Choroid plexus epithelial cell (primary cell): ENCODE measurements at regions not wholly inside any gene's neighbourhood (a gene's known extent, or its start where the extent isn't known, plus 50 kb on each side); places are given as distances from the start of the nearest gene placed in this dataset.

Source experiments
- DNase-seq: peaks from one replicate; pipeline ENCODE4 v3.0.0-alpha.2; 2010; ENCODE audit warnings: low read depth
- H3K4me3 ChIP-seq: 2 replicates; pipeline ENCODE4 v1.5.1; 2011; ENCODE audit warnings: low read depth, mild to moderate bottlenecking, control low read depth, low read length, moderate library complexity
- TF ChIP-seq, protein P1 (sequence below): conservative IDR thresholded peaks from 2 replicates; pipeline ENCODE4 v1.5.1; 2011; ENCODE audit warnings: low read depth, mild to moderate bottlenecking, control low read depth, inconsistent platforms, low read length, moderate library complexity

DNA sequence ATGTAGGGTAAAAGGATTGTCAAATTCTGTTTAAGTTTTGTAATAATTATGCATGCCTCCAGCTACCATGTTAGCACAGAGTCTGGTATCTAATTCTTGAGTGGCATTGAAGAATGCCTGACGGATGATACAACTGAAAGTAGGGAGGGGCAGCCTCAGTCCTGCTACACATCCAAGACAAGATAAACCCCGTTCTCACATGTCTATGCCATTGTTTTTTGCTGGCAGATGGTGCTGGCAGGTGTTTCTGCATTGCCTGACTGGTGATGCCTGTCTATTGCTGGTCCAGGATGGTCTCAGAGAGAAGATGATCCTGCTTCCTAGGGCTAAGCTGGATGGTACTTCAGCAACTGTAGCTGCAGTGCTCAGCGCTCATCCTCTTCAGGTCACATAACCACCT, 245.8 kb upstream of the NAV3 start:
- DNase-seq: no peak
- TF ChIP-seq, protein P1, sequence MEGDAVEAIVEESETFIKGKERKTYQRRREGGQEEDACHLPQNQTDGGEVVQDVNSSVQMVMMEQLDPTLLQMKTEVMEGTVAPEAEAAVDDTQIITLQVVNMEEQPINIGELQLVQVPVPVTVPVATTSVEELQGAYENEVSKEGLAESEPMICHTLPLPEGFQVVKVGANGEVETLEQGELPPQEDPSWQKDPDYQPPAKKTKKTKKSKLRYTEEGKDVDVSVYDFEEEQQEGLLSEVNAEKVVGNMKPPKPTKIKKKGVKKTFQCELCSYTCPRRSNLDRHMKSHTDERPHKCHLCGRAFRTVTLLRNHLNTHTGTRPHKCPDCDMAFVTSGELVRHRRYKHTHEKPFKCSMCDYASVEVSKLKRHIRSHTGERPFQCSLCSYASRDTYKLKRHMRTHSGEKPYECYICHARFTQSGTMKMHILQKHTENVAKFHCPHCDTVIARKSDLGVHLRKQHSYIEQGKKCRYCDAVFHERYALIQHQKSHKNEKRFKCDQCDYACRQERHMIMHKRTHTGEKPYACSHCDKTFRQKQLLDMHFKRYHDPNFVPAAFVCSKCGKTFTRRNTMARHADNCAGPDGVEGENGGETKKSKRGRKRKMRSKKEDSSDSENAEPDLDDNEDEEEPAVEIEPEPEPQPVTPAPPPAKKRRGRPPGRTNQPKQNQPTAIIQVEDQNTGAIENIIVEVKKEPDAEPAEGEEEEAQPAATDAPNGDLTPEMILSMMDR: no peak
- H3K4me3 ChIP-seq: no peak overlapping the region

DNA sequence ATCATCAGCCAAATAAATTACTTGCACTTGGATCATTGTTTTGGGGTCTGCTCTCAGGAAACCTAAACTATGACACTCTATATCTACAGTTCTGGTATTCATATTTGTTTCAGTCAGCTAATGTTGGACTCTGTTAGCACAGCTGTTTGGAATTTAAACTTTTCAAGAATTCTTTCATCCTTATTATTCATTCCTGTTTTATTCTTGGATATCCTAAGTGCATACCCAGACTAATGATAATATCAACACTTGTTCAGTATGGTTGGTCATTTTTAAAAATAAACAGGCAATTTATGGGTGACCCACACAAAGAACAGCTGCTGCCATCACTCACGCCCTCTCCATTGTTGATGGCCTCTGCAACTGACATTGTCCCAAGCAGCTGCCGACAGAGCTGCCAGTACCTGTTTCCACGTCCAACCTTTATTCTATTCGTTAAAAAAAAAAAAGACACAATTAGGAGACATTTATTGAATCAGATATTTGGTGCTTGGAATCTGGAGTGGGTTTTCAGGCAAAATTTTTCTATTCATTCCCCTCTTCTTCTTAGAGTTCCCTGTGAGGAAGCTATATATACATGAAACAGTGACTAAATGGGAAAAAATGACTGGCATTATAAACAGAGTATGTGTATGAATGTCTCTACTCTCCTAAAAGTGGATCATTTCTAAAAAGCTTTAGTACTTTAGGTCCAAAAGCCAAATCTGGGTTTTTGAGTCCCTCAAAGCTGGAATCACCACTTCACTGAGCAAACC, 252.1 kb upstream of the NAV3 start:
- TF ChIP-seq, protein P1: no peak
- DNase-seq: peak; percentile 1
- no peak overlapping the region for H3K4me3 ChIP-seq

DNA sequence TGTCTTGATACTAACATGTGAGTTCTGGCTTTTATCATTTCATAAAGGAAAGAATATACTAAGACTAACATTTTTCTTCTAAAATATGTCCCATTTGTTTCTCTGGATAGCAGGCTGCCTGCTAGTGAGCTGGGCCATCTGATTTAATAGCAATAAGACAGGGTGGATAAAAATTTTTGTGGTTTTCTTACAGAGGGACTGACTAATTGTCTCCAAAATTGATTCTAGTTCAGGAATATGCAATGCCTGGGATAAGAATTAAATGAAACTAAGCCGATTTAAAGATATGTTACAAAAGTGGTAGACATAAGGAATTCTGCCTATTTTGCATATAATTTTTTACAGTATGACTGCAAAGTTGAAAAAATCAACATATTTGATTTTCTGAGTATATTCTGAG, 252.9 kb upstream of the NAV3 start:
- peak; percentile 1 for DNase-seq
- TF ChIP-seq, protein P1: no peak
- no peak overlapping the region for H3K4me3 ChIP-seq

DNA sequence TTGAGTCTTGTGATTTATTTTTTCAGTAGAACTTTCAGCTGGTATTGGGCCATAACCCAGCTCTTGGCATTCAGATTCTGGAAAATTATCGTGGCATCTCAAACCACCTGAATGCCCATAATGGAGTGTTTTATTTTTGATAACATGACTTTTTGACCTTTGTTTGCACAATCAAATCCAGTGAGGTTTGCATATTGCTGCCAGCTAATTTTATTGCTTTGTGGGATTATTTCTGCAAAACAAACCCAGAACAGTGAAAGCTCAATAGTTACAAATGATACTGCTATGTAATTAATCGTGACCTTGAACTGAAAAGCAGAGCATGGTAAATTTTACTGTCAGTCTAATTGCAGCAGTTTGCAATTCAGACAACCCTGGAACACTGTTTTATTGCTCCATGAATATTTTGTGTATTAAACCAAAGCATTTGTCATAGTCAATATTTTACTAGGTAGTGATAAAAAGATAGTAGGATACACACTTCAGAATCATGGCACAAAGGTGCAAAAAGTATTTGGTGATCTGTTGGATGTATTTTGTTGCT, 255.2 kb upstream of the NAV3 start:
- H3K4me3 ChIP-seq: no peak overlapping the region
- TF ChIP-seq, protein P1: no peak
- DNase-seq: no peak

DNA sequence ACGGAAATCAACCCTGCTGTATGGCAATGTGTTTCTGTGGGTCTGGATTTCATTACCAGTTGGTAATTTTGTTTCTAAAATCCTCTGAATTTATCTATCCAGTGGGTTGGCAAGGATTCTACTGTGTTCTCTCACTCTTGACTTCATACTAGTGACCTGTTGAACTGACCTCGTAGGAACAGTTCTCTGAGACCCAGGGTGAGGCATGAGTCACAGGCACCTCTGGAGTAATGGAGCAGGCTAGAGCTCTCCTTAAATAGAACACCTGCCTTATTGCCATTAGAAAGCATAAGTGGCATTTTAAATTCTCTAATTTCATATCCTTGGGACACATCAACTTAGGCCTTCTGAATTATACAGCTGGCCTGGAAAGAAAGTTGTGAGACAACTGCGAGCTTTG, 258.3 kb upstream of the NAV3 start:
- TF ChIP-seq, protein P1: no peak
- no peak for DNase-seq
- no peak overlapping the region for H3K4me3 ChIP-seq

DNA sequence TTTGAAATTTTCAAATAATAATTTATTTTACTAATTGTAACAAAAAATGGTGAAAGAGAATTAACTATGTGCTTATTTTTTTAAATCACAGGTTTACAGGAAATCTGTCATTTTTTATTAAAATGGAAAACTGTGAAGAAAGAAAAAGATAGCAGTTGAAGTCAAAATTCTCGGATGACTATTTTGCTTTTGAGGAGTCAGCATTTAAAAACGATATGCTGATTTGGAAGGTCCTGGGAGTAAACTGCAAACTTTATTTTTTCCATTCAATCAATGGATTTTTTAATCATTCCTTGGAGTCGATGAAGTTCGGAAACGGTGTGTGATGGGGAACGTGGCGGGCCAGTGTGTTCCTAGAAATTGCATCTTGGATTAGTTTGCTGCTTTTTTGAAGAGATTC, 258.9 kb upstream of the NAV3 start:
- TF ChIP-seq, protein P1: no peak
- no peak overlapping the region for H3K4me3 ChIP-seq
- no peak for DNase-seq

DNA sequence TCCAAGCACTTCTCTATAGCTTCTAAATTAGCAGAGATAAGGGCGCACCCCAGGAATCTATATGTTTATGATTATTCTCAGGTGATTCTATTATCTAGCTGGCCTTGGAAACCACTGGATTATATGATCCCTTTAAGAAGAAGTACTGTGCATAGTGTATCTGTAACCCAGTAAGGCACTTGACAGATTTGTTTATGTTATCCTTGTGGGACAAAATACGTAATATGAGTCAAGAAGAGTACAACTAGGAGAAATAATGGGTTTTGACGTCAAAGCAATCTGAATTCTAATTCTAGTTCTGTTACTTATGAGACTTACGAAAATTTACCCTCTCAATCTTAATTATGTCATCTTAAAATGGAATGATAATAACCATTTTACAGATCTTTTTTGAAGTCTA, 259.6 kb upstream of the NAV3 start:
- no peak for DNase-seq
- H3K4me3 ChIP-seq: no peak overlapping the region
- TF ChIP-seq, protein P1: no peak
